Activated T-cell treated with anti-CD3 and anti-CD28 coated beads, Interleukin-2, amount 50 U/mL, for 24 hours (primary cell): ENCODE measurements at regions not wholly inside any gene's neighbourhood (a gene's known extent, or its start where the extent isn't known, plus 50 kb on each side); places are given as distances from the start of the nearest gene placed in this dataset.

Experiments used
- DNase-seq: peaks from one replicate; pipeline ENCODE4 v3.0.0-alpha.2; 2020
- H3K27ac Mint-ChIP-seq: 2 replicates; pipeline ENCODE4 v1.8.0; 2020; ENCODE audit warnings: mild to moderate bottlenecking, mixed read lengths
- H3K27me3 Mint-ChIP-seq: 2 replicates; pipeline ENCODE4 v1.8.0; 2020; ENCODE audit warnings: mixed read lengths
- H3K36me3 Mint-ChIP-seq: 2 replicates; pipeline ENCODE4 v1.8.0; 2020; ENCODE audit warnings: low read depth, mixed read lengths
- H3K4me1 Mint-ChIP-seq: 2 replicates; pipeline ENCODE4 v1.8.0; 2020; ENCODE audit warnings: low read depth, mixed read lengths
- H3K4me3 Mint-ChIP-seq: 2 replicates; pipeline ENCODE4 v1.8.0; 2020; ENCODE audit warnings: mild to moderate bottlenecking, moderate library complexity, mixed read lengths
- H3K9me3 Mint-ChIP-seq: 2 replicates; pipeline ENCODE4 v1.8.0; 2020; ENCODE audit warnings: mixed read lengths

DNA sequence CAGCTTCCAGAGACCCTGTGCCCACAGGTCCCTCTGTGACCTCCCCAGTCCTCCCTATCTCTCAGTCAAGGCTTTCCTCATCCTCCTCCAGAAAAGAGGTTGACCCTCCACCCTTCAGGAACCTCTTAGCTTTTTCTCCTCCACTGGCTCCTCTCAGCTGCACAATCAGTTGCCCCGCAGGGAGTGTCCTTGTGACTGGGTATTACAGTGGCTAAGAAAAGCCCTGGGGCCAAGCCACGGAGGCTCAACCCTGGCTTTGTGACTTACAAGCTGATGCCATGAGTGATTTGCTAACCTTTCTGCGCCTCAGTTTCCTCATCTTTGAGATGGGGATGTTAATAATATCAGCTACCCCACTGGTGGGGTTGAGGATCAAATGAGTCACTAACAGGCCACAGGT is 66.4 kb upstream of the ZMIZ1 start:
- Mint-ChIP-seq H3K27me3 (no peaks in the 10 kb centered on the region), H3K4me1 (peaks cover 3% of the 10 kb centered on the region), H3K9me3 (no peaks in the 10 kb centered on the region), H3K27ac (no peak overlapping the region), H3K36me3 (no peaks in the 10 kb centered on the region), H3K4me3 (no peak overlapping the region)
- DNase-seq, result no peak

GRCh38 chr10:79003183-79004100 is 65.3 kb upstream of the ZMIZ1 start:
- H3K4me3 Mint-ChIP-seq, result no peak overlapping the region
- H3K9me3 Mint-ChIP-seq, result no peaks in the 10 kb centered on the region
- H3K4me1 Mint-ChIP-seq, result peaks cover 3% of the 10 kb centered on the region
- no peaks in the 10 kb centered on the region for H3K27me3 Mint-ChIP-seq
- no peak overlapping the region for H3K27ac Mint-ChIP-seq
- no peak for DNase-seq
- H3K36me3 Mint-ChIP-seq, result no peaks in the 10 kb centered on the region

DNA sequence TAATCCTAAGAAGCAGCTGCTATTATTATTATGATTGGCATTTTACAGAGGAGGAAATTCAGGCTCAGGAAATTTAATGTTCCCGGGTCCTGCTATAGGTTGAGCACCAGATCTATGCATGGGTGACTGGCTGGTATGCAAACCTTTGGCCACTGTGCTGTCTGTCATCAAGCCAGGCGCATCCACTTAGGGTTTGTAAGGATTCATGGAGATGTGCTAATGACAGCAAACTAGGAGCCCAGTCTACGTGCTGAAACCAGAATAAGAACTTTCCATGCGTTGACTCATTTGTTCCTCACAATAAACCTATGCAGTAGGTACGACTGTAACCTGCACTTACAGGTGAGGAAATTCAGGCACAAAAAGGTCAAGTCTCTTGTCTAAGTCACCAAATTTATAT is 64.5 kb upstream of the ZMIZ1 start:
- H3K27me3 Mint-ChIP-seq, result no peaks in the 10 kb centered on the region

DNA sequence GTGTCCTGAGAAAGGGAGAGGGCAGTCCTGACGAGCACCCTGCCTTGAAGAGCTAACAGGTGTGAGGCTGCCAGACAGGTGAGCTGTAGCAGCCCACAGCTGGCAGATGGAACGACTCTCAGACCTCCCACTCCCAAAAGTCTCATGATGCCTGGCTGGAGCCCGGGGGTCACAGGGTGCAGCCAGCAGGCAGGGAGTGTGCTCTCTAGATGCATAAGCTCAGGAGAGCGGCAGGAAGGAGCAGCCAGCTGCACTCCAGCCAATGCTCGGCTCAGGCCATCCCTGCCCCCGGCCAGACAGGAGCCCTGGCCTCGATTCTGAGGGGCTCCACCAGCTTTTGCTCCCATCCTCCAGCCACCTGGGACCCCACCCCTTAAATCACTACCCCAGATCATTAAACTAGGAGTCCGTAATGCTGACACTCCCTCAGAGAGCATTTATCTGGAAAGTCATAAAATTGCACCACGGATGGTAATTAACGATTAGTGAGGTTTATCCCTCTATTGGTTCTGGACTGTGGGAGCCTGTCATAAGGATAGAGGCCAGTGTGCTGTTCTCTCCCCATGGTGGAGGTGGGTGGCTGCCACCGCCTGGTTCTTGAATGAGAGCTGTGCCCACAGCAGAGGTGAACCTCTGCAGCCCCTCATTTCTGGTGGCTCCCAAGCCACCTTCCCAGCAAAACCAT is 63.5 kb upstream of the ZMIZ1 start:
- Mint-ChIP-seq H3K9me3 (no peaks in the 10 kb centered on the region), H3K4me1 (peaks cover 3% of the 10 kb centered on the region), H3K27ac (no peak overlapping the region), H3K4me3 (no peak overlapping the region), H3K27me3 (no peaks in the 10 kb centered on the region), H3K36me3 (no peaks in the 10 kb centered on the region)
- no peak for DNase-seq

More for the DNA sequence above, 64.5 kb upstream of the ZMIZ1 start:
- no peak overlapping the region for H3K27ac Mint-ChIP-seq
- H3K9me3 Mint-ChIP-seq, result no peaks in the 10 kb centered on the region
- no peak for DNase-seq
- H3K4me1 Mint-ChIP-seq, result peaks cover 3% of the 10 kb centered on the region
- no peaks in the 10 kb centered on the region for H3K36me3 Mint-ChIP-seq
- H3K4me3 Mint-ChIP-seq, result no peak overlapping the region

DNA sequence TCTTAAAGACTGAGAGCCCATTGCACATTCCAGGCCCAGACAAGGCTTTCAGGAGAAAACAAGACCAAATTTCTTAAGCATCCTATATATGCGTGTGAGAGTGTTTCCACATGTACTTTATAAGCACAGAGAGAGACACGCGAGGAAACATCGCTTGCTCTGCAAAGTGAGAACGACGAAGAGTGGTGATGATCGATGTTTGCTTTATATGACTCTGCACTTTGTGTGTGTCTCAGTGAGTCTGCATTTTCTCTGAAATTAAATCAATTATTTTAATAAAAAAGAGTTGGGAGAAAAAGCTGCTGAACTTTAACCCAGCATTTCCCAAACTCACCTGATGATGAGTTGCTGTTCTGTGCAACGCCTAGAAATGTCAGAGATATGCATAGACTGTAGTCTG is 61.7 kb upstream of the ZMIZ1 start:
- no peaks in the 10 kb centered on the region for H3K36me3 Mint-ChIP-seq
- no peak overlapping the region for H3K27ac Mint-ChIP-seq
- DNase-seq, result no peak
- H3K4me1 Mint-ChIP-seq, result no peaks in the 10 kb centered on the region
- H3K27me3 Mint-ChIP-seq, result no peaks in the 10 kb centered on the region
- H3K9me3 Mint-ChIP-seq, result no peaks in the 10 kb centered on the region
- H3K4me3 Mint-ChIP-seq, result no peak overlapping the region

GRCh38 chr10:79007421-79008319 is 61.1 kb upstream of the ZMIZ1 start:
- Mint-ChIP-seq H3K36me3 (no peaks in the 10 kb centered on the region), H3K9me3 (no peaks in the 10 kb centered on the region), H3K27me3 (no peaks in the 10 kb centered on the region), H3K4me1 (no peaks in the 10 kb centered on the region), H3K27ac (no peak overlapping the region), H3K4me3 (no peak overlapping the region)
- no peak for DNase-seq

DNA sequence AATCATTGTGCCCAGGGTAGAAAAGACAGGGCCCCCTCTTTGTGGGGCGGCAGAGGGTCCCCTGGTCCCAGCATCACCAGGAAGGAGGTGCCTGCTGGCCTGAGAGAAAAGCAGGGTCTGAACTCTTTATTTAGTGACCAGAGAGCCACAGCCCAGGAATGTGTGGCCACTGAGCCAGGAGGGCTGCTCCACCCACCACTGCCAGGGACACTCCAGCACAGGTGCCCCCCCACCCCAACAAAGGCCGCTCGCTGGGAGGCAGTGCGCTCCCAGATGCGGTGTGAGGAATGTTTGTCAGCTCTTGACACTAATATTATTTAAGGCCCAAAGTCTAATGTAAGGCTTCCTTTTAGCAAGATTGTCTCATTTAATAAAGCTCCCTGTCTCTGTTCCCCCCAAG is 59.6 kb upstream of the ZMIZ1 start:
- no peak for DNase-seq
- Mint-ChIP-seq H3K4me1 (no peaks in the 10 kb centered on the region), H3K27ac (no peak overlapping the region), H3K36me3 (no peaks in the 10 kb centered on the region), H3K4me3 (no peak overlapping the region), H3K27me3 (no peaks in the 10 kb centered on the region), H3K9me3 (no peaks in the 10 kb centered on the region)

DNA sequence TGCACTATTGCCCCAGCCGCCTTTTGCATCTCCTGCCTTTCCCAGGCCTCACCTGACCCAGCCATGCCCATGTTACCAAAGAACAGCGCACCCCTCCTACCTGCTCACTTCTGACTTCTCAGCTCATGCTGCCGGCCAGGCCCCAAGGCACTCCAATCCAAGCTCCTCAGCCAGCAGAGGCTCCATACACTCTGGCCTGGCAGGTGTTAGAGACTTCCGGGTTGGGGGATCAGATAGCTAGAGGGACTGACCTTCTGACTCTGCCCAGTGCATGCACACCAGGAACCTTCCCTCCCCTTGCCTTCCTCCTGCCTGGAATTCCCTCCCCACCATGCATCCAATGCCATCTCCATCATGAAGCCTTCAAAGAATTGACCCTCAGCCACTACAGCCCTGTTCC is 56.2 kb upstream of the ZMIZ1 start:
- H3K27me3 Mint-ChIP-seq, result no peaks in the 10 kb centered on the region
- no peak overlapping the region for H3K27ac Mint-ChIP-seq
- H3K36me3 Mint-ChIP-seq, result no peaks in the 10 kb centered on the region
- peaks cover under 1% of the 10 kb centered on the region for H3K9me3 Mint-ChIP-seq
- no peaks in the 10 kb centered on the region for H3K4me1 Mint-ChIP-seq
- H3K4me3 Mint-ChIP-seq, result no peak overlapping the region
- no peak for DNase-seq

GRCh38 chr10:79013406-79013987 is 55.3 kb upstream of the ZMIZ1 start:
- no peaks in the 10 kb centered on the region for H3K27me3 Mint-ChIP-seq
- no peak overlapping the region for H3K4me3 Mint-ChIP-seq
- no peaks in the 10 kb centered on the region for H3K4me1 Mint-ChIP-seq
- no peak overlapping the region for H3K27ac Mint-ChIP-seq
- peaks cover 7% of the 10 kb centered on the region for H3K9me3 Mint-ChIP-seq
- no peak for DNase-seq
- H3K36me3 Mint-ChIP-seq, result no peaks in the 10 kb centered on the region

GRCh38 chr10:79014796-79015195 is 54.0 kb upstream of the ZMIZ1 start:
- Mint-ChIP-seq H3K36me3 (no peaks in the 10 kb centered on the region), H3K27ac (no peak overlapping the region), H3K4me3 (no peak overlapping the region), H3K27me3 (no peaks in the 10 kb centered on the region), H3K4me1 (no peaks in the 10 kb centered on the region), H3K9me3 (peaks cover 7% of the 10 kb centered on the region)
- DNase-seq, result no peak

GRCh38 chr10:79017882-79018520 is 50.8 kb upstream of the ZMIZ1 start:
- no peak overlapping the region for H3K27ac Mint-ChIP-seq
- no peaks in the 10 kb centered on the region for H3K36me3 Mint-ChIP-seq
- peaks cover 2% of the 10 kb centered on the region for H3K4me1 Mint-ChIP-seq
- DNase-seq, result no peak
- no peaks in the 10 kb centered on the region for H3K27me3 Mint-ChIP-seq
- no peak overlapping the region for H3K4me3 Mint-ChIP-seq
- peaks cover 7% of the 10 kb centered on the region for H3K9me3 Mint-ChIP-seq

DNA sequence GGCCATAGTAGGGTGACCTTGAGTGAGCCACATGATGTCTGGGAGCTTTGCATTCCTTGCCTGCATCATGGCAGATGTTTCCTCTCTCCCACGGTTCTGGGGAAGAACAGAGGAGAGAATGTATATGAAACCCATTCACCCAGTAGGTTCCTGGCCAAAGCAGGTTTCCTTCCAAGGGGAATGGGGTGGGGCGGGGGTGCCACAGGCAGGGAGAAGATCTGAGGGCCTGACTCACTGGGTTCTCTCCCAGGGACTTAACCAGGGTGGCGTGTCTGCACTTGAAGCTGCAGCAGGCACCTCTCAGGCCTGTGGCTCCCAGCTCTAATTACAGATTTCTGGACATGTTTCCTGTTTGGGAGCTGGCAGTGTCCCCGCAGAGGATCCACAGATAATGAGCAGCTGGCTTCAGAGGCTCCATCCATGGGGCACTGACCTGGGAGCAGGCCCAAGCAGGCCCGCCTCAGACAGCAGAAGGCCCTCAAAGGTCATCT is 50.2 kb upstream of the ZMIZ1 start:
- H3K27me3 Mint-ChIP-seq, result no peaks in the 10 kb centered on the region
- H3K27ac Mint-ChIP-seq, result no peak overlapping the region
- DNase-seq, result no peak
- peaks cover 7% of the 10 kb centered on the region for H3K9me3 Mint-ChIP-seq
- no peaks in the 10 kb centered on the region for H3K36me3 Mint-ChIP-seq
- H3K4me1 Mint-ChIP-seq, result peaks cover 2% of the 10 kb centered on the region
- H3K4me3 Mint-ChIP-seq, result no peak overlapping the region
